ENCODE measurements at regions not wholly inside any gene's neighbourhood (a gene's known extent, or its start where the extent isn't known, plus 50 kb on each side); places are given as distances from the start of the nearest gene placed in this dataset.

GRCh38 chr10:111246814-111247452 lies 170.1 kb downstream of the ADRA2A start:
- H3K36me3 ChIP-seq (ENCODE audit: control insufficient read depth, insufficient read depth, low read length), result no peaks in the 10 kb centered on the region
- CTCF ChIA-PET, result interaction anchor here (1.1 kb wide), 1 partner anchor 8 kb away, joined by 3 read pairs; no protein-coding TSS in a partner anchor
- H2AK5ac ChIP-seq (ENCODE audit: low read depth, low read length), result no peak overlapping the region
- no peak overlapping the region for H2AK9ac ChIP-seq (replicated peaks; ENCODE audit: low read depth, low read length, poor library complexity)
- H3K4me1 ChIP-seq (ENCODE audit: control insufficient read depth, insufficient read depth, low read length), result no peaks in the 10 kb centered on the region
- H3K4me2 ChIP-seq (ENCODE audit: low read depth, low read length), result no peak overlapping the region
- H2BK20ac ChIP-seq (ENCODE audit: low read depth, low read length), result no peak overlapping the region
- no peak overlapping the region for H2AFZ ChIP-seq (replicated peaks; ENCODE audit: low read length, poor library complexity)
- dilution Hi-C loops (cut with HindIII; ENCODE audit: low sequenced_read_pairs, unreplicated experiment), result no loop called here
- in situ Hi-C loops (cut with MboI; ENCODE audit: low sequenced_read_pairs), result no loop called here
- no peak overlapping the region for H2BK120ac ChIP-seq (ENCODE audit: low read depth, low read length)
- DNase-seq (no peak), ATAC-seq (ENCODE audit: low read depth) (no peak)
- H3K23ac ChIP-seq (ENCODE audit: low read depth, low read length), result no peak overlapping the region
- TF ChIP-seq CHD1 (IDR thresholded peaks at IDR 0.05; ENCODE audit: low read depth, low read length) (no peak), RCOR1 (IDR thresholded peaks at IDR 0.05; ENCODE audit: insufficient replicate concordance, low read length) (no peak), SMC3 (IDR thresholded peaks at IDR 0.05; ENCODE audit: low read depth, low read length) (no peak), ELK1 (IDR thresholded peaks at IDR 0.05; ENCODE audit: borderline replicate concordance, low read depth, low read length) (no peak), MAZ (IDR thresholded peaks at IDR 0.05; ENCODE audit: borderline replicate concordance, low read depth, low read length) (no peak)
- no peak overlapping the region for H2BK5ac ChIP-seq (ENCODE audit: low read depth, low read length, poor library complexity, severe bottlenecking)
- WGBS, 2 experiments (ENCODE audit: extremely low coverage in 2 of 2, insufficient read length in 1 of 2), result no CpG with 5 or more reads among the region's 6 CpGs
- no peaks in the 10 kb centered on the region for H4K20me1 ChIP-seq (ENCODE audit: insufficient read depth, low read length)
- no peak overlapping the region for H3K14ac ChIP-seq (replicated peaks; ENCODE audit: low read depth, low read length)
- H3K27me3 ChIP-seq (ENCODE audit: control insufficient read depth, insufficient read depth, low read length), result no peaks in the 10 kb centered on the region
- no peak overlapping the region for H3K4ac ChIP-seq (ENCODE audit: low read depth, low read length)
- POLR2A ChIA-PET (ENCODE audit: unreplicated experiment), result no interaction called here
- no peak overlapping the region for H3K4me3 ChIP-seq (ENCODE audit: insufficient read depth, low read depth, low read length)
- peaks cover 19% of the 10 kb centered on the region for H3K9me3 ChIP-seq (ENCODE audit: control insufficient read depth, insufficient read depth, low read length)
- H4K91ac ChIP-seq (ENCODE audit: insufficient read depth, low read depth, low read length), result no peak overlapping the region
- H3K9ac ChIP-seq (ENCODE audit: low read depth, low read length), result no peak overlapping the region
- intact Hi-C loops (cut with micrococcal nuclease), result no loop called here
- no peak overlapping the region for H3K18ac ChIP-seq (ENCODE audit: low read depth, low read length)
- H3K79me1 ChIP-seq (ENCODE audit: low read depth in 1 of 2, low read length in 2 of 2), result no peaks in the 10 kb centered on the region
- BruUV-seq (replicated peaks), result no TSS peak
- H3K9me1 ChIP-seq (ENCODE audit: insufficient read depth, low read length), result no peaks in the 10 kb centered on the region
- H4K5ac ChIP-seq (ENCODE audit: low read depth, low read length), result no peak overlapping the region
- no peak overlapping the region for H3K56ac ChIP-seq (ENCODE audit: extremely low read depth, insufficient read depth, low read length)
- no peak overlapping the region for H4K8ac ChIP-seq (ENCODE audit: low read depth in 2 of 2, low read length in 2 of 2)
- H3K27ac ChIP-seq (ENCODE audit: insufficient read depth, low read length), result no peak overlapping the region
- no peak overlapping the region for H2BK15ac ChIP-seq (ENCODE audit: low read depth, low read length)
